GM12891 (cell line): ENCODE measurements at regions not wholly inside any gene's neighbourhood (a gene's known extent, or its start where the extent isn't known, plus 50 kb on each side); places are given as distances from the start of the nearest gene placed in this dataset.

Experiments
- DNase-seq: peaks from one replicate; pipeline ENCODE4 v3.0.0; 2011; ENCODE audit warnings: low spot score; ENCODE audit not compliant: insufficient read length
- FAIRE-seq: peaks from 2 replicates; lab custom pipeline; 2011; peaks lifted over from hg19 to GRCh38; lab: Jason Lieb, UNC
- PAX5 ChIP-seq: IDR thresholded peaks from 2 replicates; pipeline ENCODE4 v1.6.1; 2011; ENCODE audit warnings: low read length, moderate library complexity, mild to moderate bottlenecking; ENCODE audit not compliant: insufficient read depth, severe bottlenecking
- POLR2A ChIP-seq: IDR thresholded peaks from 2 replicates; pipeline ENCODE4 v1.6.1; 2011; ENCODE audit warnings: low read depth, low read length, control low read depth
- POLR2AphosphoS5 ChIP-seq: IDR thresholded peaks from 2 replicates; pipeline ENCODE4 v1.6.1; 2011; ENCODE audit warnings: low read depth, low read length, control low read depth
- POU2F2 ChIP-seq: IDR thresholded peaks from 2 replicates; pipeline ENCODE4 v1.6.1; 2011; ENCODE audit warnings: low read depth, mild to moderate bottlenecking, control low read depth, low read length, moderate library complexity
- SPI1 ChIP-seq: IDR thresholded peaks from 2 replicates; pipeline ENCODE4 v1.6.1; 2011; ENCODE audit warnings: low read depth, low read length, control low read depth
- TAF1 ChIP-seq: IDR thresholded peaks from 2 replicates; pipeline ENCODE4 v1.6.1; 2011; ENCODE audit warnings: low read depth, low read length, control low read depth

- no peak for DNase-seq
- TF ChIP-seq SPI1 (no peak), TAF1 (no peak), POLR2A (no peak), POLR2AphosphoS5 (no peak), POU2F2 (no peak), PAX5 (no peak)
- no peak for FAIRE-seq
These were observed 134.5 kb upstream of the IRX5 start for GRCh38 chr16:54796211-54796610.

- FAIRE-seq (no peak), DNase-seq (no peak)
- TF ChIP-seq PAX5, result no peak
- TF ChIP-seq POU2F2, result no peak
- TF ChIP-seq SPI1, result no peak
- TF ChIP-seq POLR2AphosphoS5, result no peak
- TF ChIP-seq POLR2A, result no peak
- TF ChIP-seq TAF1, result no peak
These were observed 137.9 kb upstream of the IRX5 start for GRCh38 chr16:54792811-54793210.

DNA sequence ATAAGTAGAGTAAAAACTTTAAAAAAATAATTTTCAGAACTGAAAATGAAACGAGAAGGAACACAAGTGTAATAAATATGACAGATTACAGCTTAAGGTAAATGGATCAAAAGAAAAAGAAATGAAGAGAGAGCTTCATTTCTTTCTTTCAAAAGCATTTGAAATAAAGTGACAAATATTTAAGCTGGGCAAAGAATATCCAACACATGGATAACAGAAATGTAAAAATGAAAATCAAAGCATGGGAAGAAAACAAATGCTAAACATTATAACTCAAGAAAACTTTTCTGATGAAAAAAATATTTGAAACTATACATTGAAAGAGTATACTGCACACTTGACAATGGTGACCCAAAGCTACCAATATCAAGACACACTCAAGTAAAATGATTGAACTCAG, 143.6 kb upstream of the IRX5 start:
- no peak for TF ChIP-seq SPI1
- no peak for TF ChIP-seq POU2F2
- TF ChIP-seq POLR2AphosphoS5, result no peak
- no peak for TF ChIP-seq TAF1
- no peak for TF ChIP-seq POLR2A
- TF ChIP-seq PAX5, result no peak
- DNase-seq (no peak), FAIRE-seq (no peak)

DNA sequence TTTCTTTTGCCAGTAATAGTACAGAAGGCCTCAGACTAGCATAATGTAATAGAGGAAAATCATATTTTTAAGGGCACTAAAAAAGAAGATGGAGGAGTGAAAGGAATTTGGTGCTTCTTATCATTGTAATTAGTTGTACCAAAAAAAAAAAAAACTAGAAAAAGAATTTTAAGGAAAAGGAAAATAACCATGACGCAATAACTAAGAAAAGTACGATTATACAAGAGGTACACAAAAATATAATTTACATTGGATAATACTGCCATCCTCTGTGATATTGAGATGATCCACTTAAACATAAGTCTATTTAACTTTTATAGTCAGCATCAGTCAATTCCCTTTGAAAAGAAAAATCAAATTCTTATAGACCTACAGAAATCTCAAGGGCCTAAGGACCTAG, 146.7 kb upstream of the IRX5 start:
- FAIRE-seq, result no peak
- no peak for DNase-seq
- TF ChIP-seq TAF1 (no peak), POLR2AphosphoS5 (no peak), PAX5 (no peak), POLR2A (no peak), POU2F2 (no peak), SPI1 (no peak)

DNA sequence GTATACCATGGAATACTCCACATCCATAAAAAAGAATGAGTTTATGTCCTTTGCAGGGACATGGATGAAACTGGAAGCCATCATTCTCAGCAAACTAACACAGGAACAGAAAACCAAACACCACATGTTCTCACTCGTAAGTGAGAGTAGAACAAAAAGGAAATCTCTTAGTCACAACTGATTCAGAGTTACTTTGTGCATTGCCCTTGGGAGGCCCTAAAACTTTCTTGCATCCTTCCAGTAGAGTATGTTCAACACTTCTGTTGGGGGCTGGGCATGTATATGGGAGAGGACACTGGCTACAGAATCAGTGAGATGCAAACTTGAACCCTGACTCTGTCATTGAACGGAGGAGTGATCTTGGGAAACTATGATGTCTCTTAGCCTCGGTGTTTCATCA, 147.4 kb upstream of the IRX5 start:
- DNase-seq (no peak), FAIRE-seq (no peak)
- TF ChIP-seq POU2F2 (no peak), TAF1 (no peak), POLR2A (no peak), POLR2AphosphoS5 (no peak), PAX5 (no peak), SPI1 (no peak)

GRCh38 chr16:54780266-54780665, 150.4 kb upstream of the IRX5 start:
- DNase-seq, result no peak
- TF ChIP-seq TAF1, result no peak
- TF ChIP-seq SPI1, result no peak
- no peak for TF ChIP-seq POLR2A
- TF ChIP-seq POLR2AphosphoS5, result no peak
- no peak for TF ChIP-seq POU2F2
- TF ChIP-seq PAX5, result no peak
- no peak for FAIRE-seq

GRCh38 chr16:54779549-54779948, 151.1 kb upstream of the IRX5 start:
- FAIRE-seq, result no peak
- DNase-seq, result no peak
- TF ChIP-seq TAF1 (no peak), POLR2A (no peak), POU2F2 (no peak), PAX5 (no peak), POLR2AphosphoS5 (no peak)

DNA sequence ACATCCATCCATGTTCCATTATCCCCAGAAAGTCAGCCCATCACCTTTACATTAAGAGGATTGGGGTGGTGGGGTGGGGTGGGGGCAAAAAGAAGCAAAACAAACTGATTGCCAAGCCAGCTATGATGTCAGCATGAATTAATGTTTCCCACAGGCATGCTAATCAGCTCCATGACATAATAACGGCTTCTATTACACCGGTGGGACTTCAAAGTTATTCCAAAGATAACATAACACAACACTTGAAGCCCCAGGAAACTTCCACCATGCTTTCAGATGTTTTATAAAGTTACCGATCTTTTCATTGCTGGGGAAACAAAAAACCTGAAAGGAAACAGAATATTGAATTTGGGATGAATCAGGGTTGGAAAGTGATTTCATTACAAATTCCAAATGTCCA, 155.9 kb upstream of the IRX5 start:
- DNase-seq (no peak), FAIRE-seq (no peak)
- TF ChIP-seq POU2F2 (no peak), SPI1 (no peak), TAF1 (no peak), POLR2AphosphoS5 (no peak), POLR2A (no peak), PAX5 (no peak)

- FAIRE-seq, result no peak
- TF ChIP-seq POLR2AphosphoS5 (no peak), TAF1 (no peak), POU2F2 (no peak)
- no peak for DNase-seq
These were observed 158.3 kb upstream of the IRX5 start for GRCh38 chr16:54772400-54772799.

GRCh38 chr16:54766355-54766754, 164.3 kb upstream of the IRX5 start:
- FAIRE-seq, result no peak
- TF ChIP-seq POU2F2 (no peak), TAF1 (no peak), POLR2A (no peak), SPI1 (no peak), PAX5 (no peak), POLR2AphosphoS5 (no peak)
- DNase-seq, result no peak

GRCh38 chr16:54750249-54750648, 180.4 kb upstream of the IRX5 start:
- no peak for FAIRE-seq
- DNase-seq, result no peak
- no peak for TF ChIP-seq POLR2A
- TF ChIP-seq SPI1, result no peak
- TF ChIP-seq POLR2AphosphoS5, result no peak
- no peak for TF ChIP-seq PAX5
- no peak for TF ChIP-seq TAF1
- no peak for TF ChIP-seq POU2F2
